ENCODE measurements at regions not wholly inside any gene's neighbourhood (a gene's known extent, or its start where the extent isn't known, plus 50 kb on each side); places are given as distances from the start of the nearest gene placed in this dataset.

GRCh38 chr16:17853958-17854357, 383.2 kb upstream of the XYLT1 start:
- no peak for ATAC-seq

More at GRCh38 chr16:17853958-17854357, 383.2 kb upstream of the XYLT1 start:
- H3K4me1 ChIP-seq: no peaks in the 10 kb centered on the region
- no peak overlapping the region for H3K27ac ChIP-seq
- DNase-seq (ENCODE audit: low read depth in 1 of 2, low spot score in 1 of 2) (no peak), FAIRE-seq (no peak)
- ChIA-PET POLR2A (no interaction called here), CTCF (no interaction called here)
- TF ChIP-seq ZFP36 (IDR thresholded peaks at IDR 0.05; ENCODE audit: borderline replicate concordance, partially characterized antibody) (no peak), CHD2 (IDR thresholded peaks at IDR 0.05; ENCODE audit: low read length, partially characterized antibody) (no peak), BCL3 (IDR thresholded peaks at IDR 0.05) (no peak), HOXA7 (CRISPR knock-in tag; IDR thresholded peaks at IDR 0.05) (no peak), BHLHE40 (IDR thresholded peaks at IDR 0.05; ENCODE audit: low read depth, low read length) (no peak), REST (IDR thresholded peaks at IDR 0.05) (no peak), TP53 (CRISPR knock-in tag; IDR thresholded peaks at IDR 0.05) (no peak), ZC3H11A (IDR thresholded peaks at IDR 0.05) (no peak), ESRRA (IDR thresholded peaks at IDR 0.05; ENCODE audit: borderline replicate concordance, low read length) (no peak), CEBPB (IDR thresholded peaks at IDR 0.05) (no peak), USF2 (IDR thresholded peaks at IDR 0.05) (no peak), POLR2A (IDR thresholded peaks at IDR 0.05; ENCODE audit: low read length) (no peak), HMGXB4 (CRISPR knock-in tag; IDR thresholded peaks at IDR 0.05; ENCODE audit: borderline replicate concordance) (no peak), POLR2AphosphoS2 (conservative IDR thresholded peaks at IDR 0.05; ENCODE audit: low read length) (no peak), KDM1A (IDR thresholded peaks at IDR 0.05; ENCODE audit: low read depth) (no peak), HEYL (CRISPR knock-in tag; IDR thresholded peaks at IDR 0.05) (no peak), RNF2 (IDR thresholded peaks at IDR 0.05; ENCODE audit: borderline replicate concordance, low read depth) (no peak), HOXB5 (CRISPR knock-in tag; IDR thresholded peaks at IDR 0.05) (no peak)
- no peaks in the 10 kb centered on the region for H3K9me3 ChIP-seq
- no peak overlapping the region for H3K4me3 ChIP-seq
- under 1% methylated on average over 5 of the region's 5 CpGs for WGBS (ENCODE audit: missing lambda C conversion rate)
- H3K4me2 ChIP-seq: no peak overlapping the region
